CD8-positive, alpha-beta memory T cell (primary cell): ENCODE measurements at regions not wholly inside any gene's neighbourhood (a gene's known extent, or its start where the extent isn't known, plus 50 kb on each side); places are given as distances from the start of the nearest gene placed in this dataset.
"Not testable (repeated sequence)": the region's sequence is repeated elsewhere in the genome, so short reads cannot be mapped to it uniquely, and the experiment has no call there.

Source experiments
- CTCF ChIA-PET: fragments of 350-600 bp; sonication (Branson Sonifier 250); formaldehyde crosslinking; loops from one replicate; lab custom pipeline; 2021; ENCODE audit warnings: antibody characterized with exemption; lab: Charles Lee
- POLR2A ChIA-PET: fragments of 350-600 bp; sonication (Branson Sonifier 250); formaldehyde crosslinking; loops from one replicate; lab custom pipeline; 2021; ENCODE audit warnings: antibody characterized with exemption; lab: Charles Lee
- DNase-seq, 5 donors: peaks; one replicate each; pipeline versions ENCODE4 v3.0.0 to v3.0.0-alpha.2; 2020 to 2022; ENCODE audit warnings: mixed read lengths in 1 of 5
- H3K27ac ChIP-seq: one replicate; pipeline ENCODE4 v1.7.0; 2013; ENCODE audit warnings: low read depth, mild to moderate bottlenecking, low read length, moderate library complexity
- H3K27me3 ChIP-seq: 2 replicates; pipeline ENCODE4 v1.7.0; 2013; ENCODE audit warnings: low read length, mild to moderate bottlenecking; ENCODE audit not compliant: insufficient read depth, poor library complexity, severe bottlenecking
- H3K36me3 ChIP-seq: 2 replicates; pipeline ENCODE4 v1.7.0; 2013; ENCODE audit warnings: mild to moderate bottlenecking, low read length, moderate library complexity; ENCODE audit not compliant: insufficient read depth
- H3K4me1 ChIP-seq: 2 replicates; pipeline ENCODE4 v1.7.0; 2013; ENCODE audit warnings: mild to moderate bottlenecking, low read length, moderate library complexity; ENCODE audit not compliant: insufficient read depth
- H3K4me3 ChIP-seq: 2 replicates; pipeline ENCODE4 v1.7.0; 2013; ENCODE audit warnings: mild to moderate bottlenecking, low read length
- H3K9me3 ChIP-seq: 2 replicates; pipeline ENCODE4 v1.7.0; 2013; ENCODE audit warnings: mild to moderate bottlenecking, low read length
- H3K27ac Mint-ChIP-seq, 8 donors: one replicate each; pipeline ENCODE4 v1.8.0; 2020 to 2021; ENCODE audit warnings: mixed read lengths in 8 of 8, mild to moderate bottlenecking in 6 of 8, inconsistent platforms in 3 of 8, moderate library complexity in 3 of 8
- H3K27me3 Mint-ChIP-seq, 2 donors: one replicate each; pipeline ENCODE4 v1.8.0; 2020 to 2021; ENCODE audit warnings: mixed read lengths in 2 of 2, mild to moderate bottlenecking in 1 of 2, moderate library complexity in 1 of 2
- H3K36me3 Mint-ChIP-seq, 3 donors: one replicate each; pipeline ENCODE4 v1.8.0; 2020 to 2021; ENCODE audit warnings: mixed read lengths in 3 of 3, inconsistent platforms in 1 of 3, mild to moderate bottlenecking in 1 of 3
- H3K4me1 Mint-ChIP-seq, 3 donors: one replicate each; pipeline ENCODE4 v1.8.0; 2020 to 2021; ENCODE audit warnings: mixed read lengths in 3 of 3, inconsistent platforms in 1 of 3, mild to moderate bottlenecking in 1 of 3
- H3K4me3 Mint-ChIP-seq, 7 donors: one replicate each; pipeline ENCODE4 v1.8.0; 2020 to 2021; ENCODE audit warnings: mixed read lengths in 7 of 7, mild to moderate bottlenecking in 6 of 7, moderate library complexity in 4 of 7, inconsistent platforms in 2 of 7
- H3K9me3 Mint-ChIP-seq, 5 donors: one replicate each; pipeline ENCODE4 v1.8.0; 2020 to 2022; ENCODE audit warnings: mixed read lengths in 5 of 5, mild to moderate bottlenecking in 3 of 5, moderate library complexity in 2 of 5, inconsistent platforms in 1 of 5

DNA sequence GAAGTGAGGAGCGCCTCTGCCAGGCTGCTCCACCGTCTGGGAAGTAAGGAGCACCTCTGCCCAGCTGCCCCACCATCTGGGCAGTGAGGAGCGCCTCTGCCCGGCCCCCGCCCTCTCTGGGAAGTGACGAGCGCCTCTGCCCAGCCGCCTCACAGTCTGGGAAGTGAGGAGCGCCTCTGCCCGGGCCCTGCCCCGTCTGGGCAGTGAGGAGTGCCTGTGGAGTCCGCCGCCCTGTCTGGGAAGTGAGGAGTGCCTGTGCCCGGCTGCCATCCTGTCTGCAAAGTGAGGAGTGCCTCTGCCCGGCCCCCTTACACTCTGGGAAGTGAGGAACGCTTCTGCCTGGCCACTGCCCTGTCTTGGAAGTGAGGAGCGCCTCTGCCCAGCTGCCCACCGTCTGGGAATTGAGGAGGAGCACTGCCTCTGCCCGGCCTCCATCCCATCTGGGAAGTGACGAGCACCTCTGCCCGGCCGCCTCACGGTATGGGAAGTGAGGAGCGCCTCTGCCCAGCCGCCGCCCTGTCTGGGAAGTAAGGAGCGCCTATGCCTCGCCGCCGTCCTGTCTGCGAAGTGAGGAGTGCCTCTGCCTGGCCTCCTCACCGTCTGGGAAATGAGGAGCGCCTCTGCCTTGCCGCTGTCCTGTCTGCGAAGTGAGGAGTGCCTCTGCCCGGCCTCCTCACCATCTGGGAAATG, 576.2 kb upstream of the C9orf72 start:
- H3K4me1 ChIP-seq, H3K9me3 ChIP-seq, CTCF ChIA-PET, H3K27ac ChIP-seq, H3K4me3 ChIP-seq, H3K36me3 ChIP-seq, DNase-seq, H3K27me3 Mint-ChIP-seq, H3K27ac Mint-ChIP-seq, H3K27me3 ChIP-seq, POLR2A ChIA-PET, H3K4me1 Mint-ChIP-seq, H3K4me3 Mint-ChIP-seq, H3K36me3 Mint-ChIP-seq: not testable (repeated sequence)
- peaks cover 2 to 11% (median 4%) of the 10 kb centered on the region in 5 donors for H3K9me3 Mint-ChIP-seq

- no peaks in the 10 kb centered on the region for H3K9me3 ChIP-seq
- ChIA-PET CTCF (no interaction called here), POLR2A (no interaction called here)
- H3K9me3 Mint-ChIP-seq = peaks cover 2 to 11% (median 4%) of the 10 kb centered on the region in 5 donors
- H3K4me3 Mint-ChIP-seq = no peak overlapping the region
- H3K36me3 ChIP-seq = no peaks in the 10 kb centered on the region
- H3K27me3 Mint-ChIP-seq = no peaks in the 10 kb centered on the region
- no peak overlapping the region for H3K27ac ChIP-seq
- H3K4me1 ChIP-seq = no peaks in the 10 kb centered on the region
- no peak overlapping the region for H3K27ac Mint-ChIP-seq
- no peak for DNase-seq
- H3K36me3 Mint-ChIP-seq = no peaks in the 10 kb centered on the region
- H3K27me3 ChIP-seq = no peaks in the 10 kb centered on the region
- no peak overlapping the region for H3K4me3 ChIP-seq
- H3K4me1 Mint-ChIP-seq = no peaks in the 10 kb centered on the region
Measured at GRCh38 chr9:28155067-28155466, 581.8 kb upstream of the C9orf72 start.

- H3K27me3 ChIP-seq = no peaks in the 10 kb centered on the region
- no peak overlapping the region for H3K4me3 Mint-ChIP-seq
- no peaks in the 10 kb centered on the region for H3K36me3 ChIP-seq
- no peak overlapping the region for H3K27ac ChIP-seq
- no peak overlapping the region for H3K4me3 ChIP-seq
- no peaks in the 10 kb centered on the region for H3K4me1 ChIP-seq
- ChIA-PET POLR2A (no interaction called here), CTCF (no interaction called here)
- H3K36me3 Mint-ChIP-seq = peaks cover 0 to 2% (median 0%) of the 10 kb centered on the region in 3 donors
- no peak overlapping the region for H3K27ac Mint-ChIP-seq
- peaks cover 0 to 15% (median 6%) of the 10 kb centered on the region in 5 donors for H3K9me3 Mint-ChIP-seq
- no peaks in the 10 kb centered on the region for H3K4me1 Mint-ChIP-seq
- no peaks in the 10 kb centered on the region for H3K27me3 Mint-ChIP-seq
- no peaks in the 10 kb centered on the region for H3K9me3 ChIP-seq
- no peak for DNase-seq
Measured at GRCh38 chr9:28155671-28156070, 582.4 kb upstream of the C9orf72 start.

DNA sequence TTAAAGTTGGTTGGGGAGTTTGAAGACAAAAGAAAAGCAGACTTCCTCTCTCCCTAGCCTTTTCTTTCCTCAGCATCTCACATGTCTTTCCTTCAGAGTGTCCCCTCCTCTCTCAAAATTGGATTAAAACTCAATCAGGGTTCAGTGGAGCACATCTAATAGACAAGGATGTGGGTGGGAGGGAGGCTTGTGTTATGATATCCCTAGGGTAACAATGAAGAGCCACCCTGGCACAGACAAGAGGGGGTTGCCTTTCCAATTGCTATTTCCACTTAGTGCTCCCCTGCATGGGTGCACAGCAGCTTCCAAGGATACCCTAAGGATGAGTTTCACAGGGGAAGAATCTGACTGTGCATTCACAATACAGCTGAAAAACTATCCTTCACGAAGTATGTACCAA, 585.2 kb upstream of the C9orf72 start:
- H3K4me1 ChIP-seq = no peaks in the 10 kb centered on the region
- POLR2A ChIA-PET = no interaction called here
- Mint-ChIP-seq H3K27me3 (no peaks in the 10 kb centered on the region), H3K9me3 (peaks cover 4 to 6% (median 6%) of the 10 kb centered on the region in 5 donors), H3K4me1 (no peaks in the 10 kb centered on the region), H3K4me3 (no peak overlapping the region), H3K27ac (no peak overlapping the region), H3K36me3 (peaks cover 0 to 2% (median 0%) of the 10 kb centered on the region in 3 donors)
- no peak overlapping the region for H3K4me3 ChIP-seq
- no peaks in the 10 kb centered on the region for H3K27me3 ChIP-seq
- H3K9me3 ChIP-seq = no peaks in the 10 kb centered on the region
- CTCF ChIA-PET = no interaction called here
- no peak for DNase-seq
- H3K36me3 ChIP-seq = no peaks in the 10 kb centered on the region
- no peak overlapping the region for H3K27ac ChIP-seq

DNA sequence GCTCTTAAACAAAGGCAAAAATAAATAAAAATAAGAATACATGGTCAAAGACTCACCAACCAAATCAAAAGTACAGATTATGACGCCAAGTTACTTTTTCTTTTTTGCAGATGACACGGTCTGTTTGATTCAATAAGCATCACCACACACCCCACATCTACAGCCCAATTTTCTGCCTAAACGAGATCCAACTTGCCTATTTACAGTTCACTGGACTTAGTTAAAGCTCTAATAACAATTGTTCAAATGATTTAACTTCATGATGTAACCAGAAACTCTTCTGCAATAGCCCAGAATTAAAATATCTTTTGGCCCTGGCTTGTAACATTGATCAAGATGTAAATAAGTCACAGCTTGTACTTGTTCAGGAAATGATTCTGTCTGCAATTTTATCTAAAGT, 590.3 kb upstream of the C9orf72 start:
- H3K4me3 ChIP-seq = no peak overlapping the region
- Mint-ChIP-seq H3K4me3 (no peak overlapping the region), H3K27ac (no peak overlapping the region), H3K36me3 (peaks cover 0 to 2% (median 0%) of the 10 kb centered on the region in 3 donors), H3K4me1 (no peaks in the 10 kb centered on the region), H3K9me3 (peaks cover 2 to 5% (median 4%) of the 10 kb centered on the region in 5 donors), H3K27me3 (peaks cover 0 to 3% of the 10 kb centered on the region in 2 donors)
- no peaks in the 10 kb centered on the region for H3K36me3 ChIP-seq
- no peaks in the 10 kb centered on the region for H3K4me1 ChIP-seq
- no peaks in the 10 kb centered on the region for H3K9me3 ChIP-seq
- POLR2A ChIA-PET = no interaction called here
- CTCF ChIA-PET = no interaction called here
- H3K27ac ChIP-seq = no peak overlapping the region
- no peak for DNase-seq
- no peaks in the 10 kb centered on the region for H3K27me3 ChIP-seq

GRCh38 chr9:28166179-28166578, 592.9 kb upstream of the C9orf72 start:
- Mint-ChIP-seq H3K4me1 (no peaks in the 10 kb centered on the region), H3K9me3 (peaks cover 0 to 14% (median 0%) of the 10 kb centered on the region in 5 donors), H3K36me3 (no peaks in the 10 kb centered on the region), H3K27me3 (peaks cover 0 to 3% of the 10 kb centered on the region in 2 donors), H3K4me3 (no peak overlapping the region), H3K27ac (no peak overlapping the region)
- H3K36me3 ChIP-seq = no peaks in the 10 kb centered on the region
- no peak overlapping the region for H3K4me3 ChIP-seq
- no peaks in the 10 kb centered on the region for H3K9me3 ChIP-seq
- H3K27ac ChIP-seq = no peak overlapping the region
- ChIA-PET POLR2A (no interaction called here), CTCF (no interaction called here)
- no peaks in the 10 kb centered on the region for H3K27me3 ChIP-seq
- H3K4me1 ChIP-seq = no peaks in the 10 kb centered on the region
- DNase-seq = no peak

DNA sequence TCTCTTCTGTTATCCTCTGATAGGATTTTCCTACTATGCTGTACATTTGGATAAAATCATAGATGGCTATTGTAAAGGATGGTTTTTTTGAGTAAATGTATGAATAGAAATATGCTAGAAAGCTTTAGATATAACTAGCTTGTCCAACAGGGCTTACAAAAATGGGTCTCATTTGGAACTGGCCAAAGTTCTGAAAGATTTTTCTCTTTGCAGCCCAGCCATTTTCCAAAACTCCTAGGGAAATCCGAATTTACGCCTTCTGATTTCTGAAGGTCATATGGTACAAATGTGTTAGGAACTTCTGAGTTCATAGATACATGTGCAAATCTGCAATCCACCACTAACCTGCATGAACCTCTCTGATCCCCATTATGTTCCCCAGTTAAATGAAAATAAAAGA, 603.9 kb upstream of the C9orf72 start:
- no peaks in the 10 kb centered on the region for H3K4me1 ChIP-seq
- ChIA-PET POLR2A (no interaction called here), CTCF (no interaction called here)
- no peaks in the 10 kb centered on the region for H3K36me3 ChIP-seq
- peaks cover 2 to 15% (median 6%) of the 10 kb centered on the region in 5 donors for H3K9me3 Mint-ChIP-seq
- no peak overlapping the region for H3K27ac ChIP-seq
- peaks cover 0 to 2% (median 0%) of the 10 kb centered on the region in 3 donors for H3K36me3 Mint-ChIP-seq
- H3K27me3 ChIP-seq = no peaks in the 10 kb centered on the region
- H3K4me3 ChIP-seq = no peak overlapping the region
- no peaks in the 10 kb centered on the region for H3K27me3 Mint-ChIP-seq
- no peaks in the 10 kb centered on the region for H3K4me1 Mint-ChIP-seq
- DNase-seq = no peak
- no peak overlapping the region for H3K27ac Mint-ChIP-seq
- H3K4me3 Mint-ChIP-seq = no peak overlapping the region
- no peaks in the 10 kb centered on the region for H3K9me3 ChIP-seq

DNA sequence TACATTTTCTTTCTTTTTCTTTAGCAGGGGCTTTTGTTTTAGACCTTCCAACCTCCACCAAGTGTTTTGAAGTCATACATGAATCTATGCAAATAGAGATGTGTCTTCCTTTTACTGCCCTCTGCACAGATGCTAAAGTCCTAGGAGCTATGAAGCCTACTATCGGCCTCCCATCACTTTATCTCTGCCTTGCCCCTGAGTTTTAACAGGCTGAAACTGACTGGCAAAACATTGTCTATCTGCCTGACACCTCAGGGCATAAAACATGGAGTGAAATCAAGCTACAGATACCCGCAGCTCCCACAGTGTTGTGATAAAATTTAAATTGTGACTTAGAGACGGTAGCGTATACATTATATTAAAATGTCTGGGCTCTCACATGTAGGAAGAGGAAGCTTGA, 604.6 kb upstream of the C9orf72 start:
- H3K9me3 ChIP-seq = no peaks in the 10 kb centered on the region
- POLR2A ChIA-PET = no interaction called here
- no peak overlapping the region for H3K4me3 ChIP-seq
- H3K27me3 ChIP-seq = no peaks in the 10 kb centered on the region
- no peaks in the 10 kb centered on the region for H3K4me1 ChIP-seq
- Mint-ChIP-seq H3K4me3 (no peak overlapping the region), H3K9me3 (peaks cover under 1 to 13% (median 9%) of the 10 kb centered on the region in 5 donors), H3K27ac (no peak overlapping the region), H3K4me1 (no peaks in the 10 kb centered on the region), H3K36me3 (no peaks in the 10 kb centered on the region), H3K27me3 (no peaks in the 10 kb centered on the region)
- no peak overlapping the region for H3K27ac ChIP-seq
- CTCF ChIA-PET = no interaction called here
- no peak for DNase-seq
- H3K36me3 ChIP-seq = no peaks in the 10 kb centered on the region
